ENCODE measurements at regions not wholly inside any gene's neighbourhood (a gene's known extent, or its start where the extent isn't known, plus 50 kb on each side); places are given as distances from the start of the nearest gene placed in this dataset.

- TF ChIP-seq TSHZ2 (CRISPR knock-in tag; IDR thresholded peaks at IDR 0.05) = no peak
- no peak for TF ChIP-seq BACH2 (CRISPR knock-in tag; IDR thresholded peaks at IDR 0.05; ENCODE audit: borderline replicate concordance)
- TF ChIP-seq ARNTL (CRISPR knock-in tag; IDR thresholded peaks at IDR 0.05; ENCODE audit: borderline replicate concordance, low read depth) = no peak
- no peak for TF ChIP-seq ZNF565 (CRISPR knock-in tag; conservative IDR thresholded peaks at IDR 0.05; ENCODE audit: low read depth)
- TF ChIP-seq TOX (CRISPR knock-in tag; IDR thresholded peaks at IDR 0.05; ENCODE audit: borderline replicate concordance) = no peak
- no peak for TF ChIP-seq ZFP3 (CRISPR knock-in tag; IDR thresholded peaks at IDR 0.05)
- TF ChIP-seq PATZ1 (CRISPR knock-in tag; IDR thresholded peaks at IDR 0.05; ENCODE audit: borderline replicate concordance) = no peak
- TF ChIP-seq ZC3H10 (CRISPR knock-in tag; IDR thresholded peaks at IDR 0.05) = no peak
- no peak for TF ChIP-seq GLIS3 (CRISPR knock-in tag; IDR thresholded peaks at IDR 0.05)
Observed at GRCh38 chr14:66001356-66001755, 484.8 kb upstream of the CCDC196 start.

GRCh38 chr14:66003082-66003730 is 483.0 kb upstream of the CCDC196 start:
- TF ChIP-seq ZNF70 (CRISPR knock-in tag; IDR thresholded peaks at IDR 0.05) (no peak), ZNF8 (CRISPR knock-in tag; IDR thresholded peaks at IDR 0.05) (no peak), ISL1 (CRISPR knock-in tag; IDR thresholded peaks at IDR 0.05) (no peak), TOX (CRISPR knock-in tag; IDR thresholded peaks at IDR 0.05; ENCODE audit: borderline replicate concordance) (no peak), ZFP3 (CRISPR knock-in tag; IDR thresholded peaks at IDR 0.05) (no peak), ZNF565 (CRISPR knock-in tag; conservative IDR thresholded peaks at IDR 0.05; ENCODE audit: low read depth) (no peak), PPARA (CRISPR knock-in tag; IDR thresholded peaks at IDR 0.05; ENCODE audit: borderline replicate concordance) (no peak), PATZ1 (CRISPR knock-in tag; IDR thresholded peaks at IDR 0.05; ENCODE audit: borderline replicate concordance) (no peak), CSRNP3 (CRISPR knock-in tag; IDR thresholded peaks at IDR 0.05) (no peak), ZC3H10 (CRISPR knock-in tag; IDR thresholded peaks at IDR 0.05) (no peak), SNAI2 (CRISPR knock-in tag; IDR thresholded peaks at IDR 0.05) (no peak), ARNTL (CRISPR knock-in tag; IDR thresholded peaks at IDR 0.05; ENCODE audit: borderline replicate concordance, low read depth) (no peak), BACH2 (CRISPR knock-in tag; IDR thresholded peaks at IDR 0.05; ENCODE audit: borderline replicate concordance) (no peak)
- ATAC-seq = no peak

More at GRCh38 chr14:66001356-66001755, 484.8 kb upstream of the CCDC196 start:
- no peak for ATAC-seq

- TF ChIP-seq ZNF70 (CRISPR knock-in tag; IDR thresholded peaks at IDR 0.05) = no peak
- ATAC-seq = no peak
Observed at GRCh38 chr14:66005900-66006434, 480.2 kb upstream of the CCDC196 start.

- no peak for ATAC-seq
- TF ChIP-seq PATZ1 (CRISPR knock-in tag; IDR thresholded peaks at IDR 0.05; ENCODE audit: borderline replicate concordance) = no peak
- no peak for TF ChIP-seq TSHZ2 (CRISPR knock-in tag; IDR thresholded peaks at IDR 0.05)
- no peak for TF ChIP-seq POU6F1 (CRISPR knock-in tag; IDR thresholded peaks at IDR 0.05; ENCODE audit: borderline replicate concordance, low read depth)
- TF ChIP-seq ESRRG (CRISPR knock-in tag; IDR thresholded peaks at IDR 0.05) = no peak
Observed at GRCh38 chr14:66008631-66009030, 477.5 kb upstream of the CCDC196 start.

Data from SK-N-SH treated with all-trans-retinoic acid at 6 μM for 48 hours (cell line).